Endodermal cell (in vitro differentiated cells): ENCODE measurements at regions not wholly inside any gene's neighbourhood (a gene's known extent, or its start where the extent isn't known, plus 50 kb on each side); places are given as distances from the start of the nearest gene placed in this dataset.

Experiments
- DNase-seq: peaks from one replicate; pipeline ENCODE4 v3.0.0-alpha.2; 2017
- H3K27ac ChIP-seq: 2 replicates; pipeline ENCODE4 v1.5.1; 2013; ENCODE audit warnings: mild to moderate bottlenecking, low read depth, low read length, moderate library complexity
- H3K27me3 ChIP-seq: 2 replicates; pipeline ENCODE4 v1.6.1; 2013; ENCODE audit warnings: mild to moderate bottlenecking, low read length, moderate library complexity; ENCODE audit not compliant: insufficient read depth, control insufficient read depth, poor library complexity, severe bottlenecking
- H3K36me3 ChIP-seq: 2 replicates; pipeline ENCODE4 v1.7.0; 2013; ENCODE audit warnings: mild to moderate bottlenecking, low read length, moderate library complexity; ENCODE audit not compliant: control insufficient read depth, insufficient read depth
- H3K4me1 ChIP-seq: one replicate; pipeline ENCODE4 v1.7.0; 2013; ENCODE audit warnings: low read length; ENCODE audit not compliant: control insufficient read depth, insufficient read depth
- H3K4me3 ChIP-seq: 2 replicates; pipeline ENCODE4 v1.5.1; 2013; ENCODE audit warnings: mild to moderate bottlenecking, low read length, moderate library complexity
- H3K9ac ChIP-seq: 2 replicates; pipeline ENCODE4 v1.6.1; 2013; ENCODE audit warnings: mild to moderate bottlenecking, low read length, moderate library complexity; ENCODE audit not compliant: poor library complexity, severe bottlenecking; ENCODE audit errors: extremely low read depth
- H3K9me3 ChIP-seq: 2 replicates; pipeline ENCODE4 v1.6.1; 2013; ENCODE audit warnings: mild to moderate bottlenecking, low read length, moderate library complexity; ENCODE audit not compliant: control insufficient read depth
- H3K27ac Mint-ChIP-seq: 2 replicates; pipeline ENCODE4 v1.8.0; 2020; ENCODE audit warnings: mixed read lengths
- H3K27me3 Mint-ChIP-seq: 2 replicates; pipeline ENCODE4 v1.8.0; 2021; ENCODE audit warnings: mild to moderate bottlenecking, mixed read lengths; ENCODE audit not compliant: insufficient read depth
- H3K36me3 Mint-ChIP-seq: 2 replicates; pipeline ENCODE4 v1.8.0; 2020; ENCODE audit warnings: low read depth, mixed read lengths
- H3K4me1 Mint-ChIP-seq: 2 replicates; pipeline ENCODE4 v1.8.0; 2020; ENCODE audit warnings: mixed read lengths
- H3K4me3 Mint-ChIP-seq: 2 replicates; pipeline ENCODE4 v1.8.0; 2020; ENCODE audit warnings: mild to moderate bottlenecking, moderate library complexity, mixed read lengths
- H3K9me3 Mint-ChIP-seq: 2 replicates; pipeline ENCODE4 v1.8.0; 2020; ENCODE audit warnings: mild to moderate bottlenecking, mixed read lengths
- CTCF ChIP-seq: fragments of 200-600 bp; sonication (generic); conservative IDR thresholded peaks from 2 replicates; pipeline ENCODE4 v1.5.0; 2021; ENCODE audit warnings: antibody characterized with exemption, mild to moderate bottlenecking
- WGBS, 2 experiments: methylation state at CpG; one replicate each; pipeline versions ENCODE4 v1.1.5 to v1.1.7; 2013; ENCODE audit warnings: missing lambda C conversion rate in 2 of 2, mixed read lengths in 1 of 2; ENCODE audit not compliant: insufficient coverage in 1 of 2, insufficient read length in 1 of 2; 5-methylcytosine and 5-hydroxymethylcytosine counted together

- Mint-ChIP-seq H3K9me3 (no peaks in the 10 kb centered on the region), H3K4me3 (no peak overlapping the region), H3K4me1 (peaks cover 22% of the 10 kb centered on the region), H3K27me3 (no peaks in the 10 kb centered on the region), H3K36me3 (no peaks in the 10 kb centered on the region), H3K27ac (no peak overlapping the region)
- no peak for DNase-seq
- Histone ChIP-seq H3K4me1 (no peaks in the 10 kb centered on the region), H3K27ac (no peak overlapping the region), H3K36me3 (no peaks in the 10 kb centered on the region), H3K4me3 (no peak overlapping the region), H3K27me3 (no peaks in the 10 kb centered on the region), H3K9ac (no peak overlapping the region), H3K9me3 (no peaks in the 10 kb centered on the region)
- WGBS, 2 experiments = 93 to 95% methylated on average over 5 to 6 of the region's 6 CpGs
- no peak for TF ChIP-seq CTCF
These were observed 590.8 kb upstream of the BRINP1 start for GRCh38 chr9:119959846-119960545.

GRCh38 chr9:119956111-119956510 lies 586.9 kb upstream of the BRINP1 start:
- Histone ChIP-seq H3K27me3 (no peaks in the 10 kb centered on the region), H3K9me3 (no peaks in the 10 kb centered on the region), H3K4me1 (no peaks in the 10 kb centered on the region), H3K27ac (no peak overlapping the region), H3K9ac (no peak overlapping the region), H3K4me3 (no peak overlapping the region), H3K36me3 (no peaks in the 10 kb centered on the region)
- 89 to 92% methylated on average over 1 to 2 of the region's 2 CpGs for WGBS, 2 experiments
- no peak overlapping the region for H3K4me3 Mint-ChIP-seq
- H3K27ac Mint-ChIP-seq = no peak overlapping the region
- peaks cover 2% of the 10 kb centered on the region for H3K27me3 Mint-ChIP-seq
- DNase-seq = no peak
- no peak for TF ChIP-seq CTCF
- no peaks in the 10 kb centered on the region for H3K36me3 Mint-ChIP-seq
- peaks cover 4% of the 10 kb centered on the region for H3K4me1 Mint-ChIP-seq
- H3K9me3 Mint-ChIP-seq = no peaks in the 10 kb centered on the region

GRCh38 chr9:119955276-119955675 lies 586.0 kb upstream of the BRINP1 start:
- no peaks in the 10 kb centered on the region for H3K4me1 ChIP-seq
- DNase-seq = no peak
- H3K4me3 ChIP-seq = no peak overlapping the region
- no peak overlapping the region for H3K27ac ChIP-seq
- Mint-ChIP-seq H3K36me3 (no peaks in the 10 kb centered on the region), H3K4me3 (no peak overlapping the region), H3K27me3 (peaks cover 2% of the 10 kb centered on the region), H3K27ac (no peak overlapping the region), H3K4me1 (peaks cover 6% of the 10 kb centered on the region), H3K9me3 (no peaks in the 10 kb centered on the region)
- no peak overlapping the region for H3K9ac ChIP-seq
- H3K27me3 ChIP-seq = no peaks in the 10 kb centered on the region
- no peaks in the 10 kb centered on the region for H3K9me3 ChIP-seq
- no peaks in the 10 kb centered on the region for H3K36me3 ChIP-seq
- no peak for TF ChIP-seq CTCF
- WGBS, 2 experiments = 89 to 100% methylated on average over 2 to 3 of the region's 3 CpGs
